ENCODE measurements at regions not wholly inside any gene's neighbourhood (a gene's known extent, or its start where the extent isn't known, plus 50 kb on each side); places are given as distances from the start of the nearest gene placed in this dataset.

- H3K4me3 ChIP-seq (ENCODE audit: low read depth, low read length): no peak overlapping the region
- DNase-seq (ENCODE audit: low read depth): no peak
- TF ChIP-seq, protein P1, sequence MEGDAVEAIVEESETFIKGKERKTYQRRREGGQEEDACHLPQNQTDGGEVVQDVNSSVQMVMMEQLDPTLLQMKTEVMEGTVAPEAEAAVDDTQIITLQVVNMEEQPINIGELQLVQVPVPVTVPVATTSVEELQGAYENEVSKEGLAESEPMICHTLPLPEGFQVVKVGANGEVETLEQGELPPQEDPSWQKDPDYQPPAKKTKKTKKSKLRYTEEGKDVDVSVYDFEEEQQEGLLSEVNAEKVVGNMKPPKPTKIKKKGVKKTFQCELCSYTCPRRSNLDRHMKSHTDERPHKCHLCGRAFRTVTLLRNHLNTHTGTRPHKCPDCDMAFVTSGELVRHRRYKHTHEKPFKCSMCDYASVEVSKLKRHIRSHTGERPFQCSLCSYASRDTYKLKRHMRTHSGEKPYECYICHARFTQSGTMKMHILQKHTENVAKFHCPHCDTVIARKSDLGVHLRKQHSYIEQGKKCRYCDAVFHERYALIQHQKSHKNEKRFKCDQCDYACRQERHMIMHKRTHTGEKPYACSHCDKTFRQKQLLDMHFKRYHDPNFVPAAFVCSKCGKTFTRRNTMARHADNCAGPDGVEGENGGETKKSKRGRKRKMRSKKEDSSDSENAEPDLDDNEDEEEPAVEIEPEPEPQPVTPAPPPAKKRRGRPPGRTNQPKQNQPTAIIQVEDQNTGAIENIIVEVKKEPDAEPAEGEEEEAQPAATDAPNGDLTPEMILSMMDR (IDR thresholded peaks at IDR 0.05; ENCODE audit: low read depth, low read length, missing control alignments): no peak
Observed at GRCh38 chr2:38174646-38175423, 98.9 kb upstream of the CYP1B1 start.

DNA sequence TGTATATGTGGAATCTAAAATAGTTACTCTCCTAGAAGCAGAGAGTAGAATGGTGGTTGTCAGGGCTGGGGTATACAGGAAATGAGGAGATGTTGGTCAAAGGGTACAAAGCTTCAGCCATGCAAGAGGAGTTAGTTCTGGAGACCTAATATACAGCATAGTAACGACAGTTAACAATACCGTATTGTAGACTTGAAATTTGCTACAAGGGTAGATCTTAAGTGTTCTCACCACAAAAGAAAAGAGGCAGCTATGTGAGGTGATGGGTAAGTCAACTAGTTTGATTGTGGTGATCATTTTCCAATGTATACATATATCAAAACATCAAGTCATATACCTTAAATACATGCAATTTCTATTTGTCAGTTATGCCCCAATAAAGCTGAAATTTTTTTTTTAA is 98.2 kb upstream of the CYP1B1 start:
- DNase-seq (ENCODE audit: low read depth): no peak
- TF ChIP-seq, protein P1 (IDR thresholded peaks at IDR 0.05; ENCODE audit: low read depth, low read length, missing control alignments): no peak
- no peak overlapping the region for H3K4me3 ChIP-seq (ENCODE audit: low read depth, low read length)

- TF ChIP-seq, protein P1 (IDR thresholded peaks at IDR 0.05; ENCODE audit: low read depth, low read length, missing control alignments): no peak
- DNase-seq (ENCODE audit: low read depth): no peak
- H3K4me3 ChIP-seq (ENCODE audit: low read depth, low read length): no peak overlapping the region
Observed at GRCh38 chr2:38173683-38174082, 97.7 kb upstream of the CYP1B1 start.

DNA sequence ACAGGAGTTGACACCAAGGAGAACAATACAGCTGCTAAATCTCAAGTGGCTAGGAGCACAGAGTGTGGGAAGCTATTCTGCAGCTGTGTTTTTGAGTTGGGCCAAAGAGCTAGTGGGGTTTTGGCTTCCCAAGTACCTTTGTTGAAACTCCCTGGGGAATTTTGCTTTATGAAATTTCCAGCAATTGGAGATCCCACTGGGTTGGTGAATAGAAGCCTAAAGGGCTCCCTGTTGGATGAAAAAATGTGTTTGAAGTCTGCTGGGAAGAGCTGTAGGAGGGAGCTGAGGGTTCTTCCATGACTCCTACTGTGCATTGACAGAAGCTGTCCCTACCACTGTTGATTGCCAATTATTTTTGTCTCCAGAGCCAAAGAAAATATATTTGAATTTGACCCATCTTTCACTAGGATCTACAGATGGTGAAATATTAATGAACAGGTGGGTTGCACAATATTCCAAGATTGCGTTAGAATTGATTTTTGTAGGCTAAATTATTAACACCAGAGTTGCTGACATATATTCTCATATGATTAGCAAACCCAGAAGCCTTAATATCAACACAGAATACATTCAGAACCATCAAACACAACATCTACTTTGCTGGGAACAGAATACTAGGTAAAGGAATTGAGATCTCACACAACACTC is 95.4 kb upstream of the CYP1B1 start:
- TF ChIP-seq, protein P1 (IDR thresholded peaks at IDR 0.05; ENCODE audit: low read depth, low read length, missing control alignments): no peak
- H3K4me3 ChIP-seq (ENCODE audit: low read depth, low read length): no peak overlapping the region
- DNase-seq (ENCODE audit: low read depth): no peak

DNA sequence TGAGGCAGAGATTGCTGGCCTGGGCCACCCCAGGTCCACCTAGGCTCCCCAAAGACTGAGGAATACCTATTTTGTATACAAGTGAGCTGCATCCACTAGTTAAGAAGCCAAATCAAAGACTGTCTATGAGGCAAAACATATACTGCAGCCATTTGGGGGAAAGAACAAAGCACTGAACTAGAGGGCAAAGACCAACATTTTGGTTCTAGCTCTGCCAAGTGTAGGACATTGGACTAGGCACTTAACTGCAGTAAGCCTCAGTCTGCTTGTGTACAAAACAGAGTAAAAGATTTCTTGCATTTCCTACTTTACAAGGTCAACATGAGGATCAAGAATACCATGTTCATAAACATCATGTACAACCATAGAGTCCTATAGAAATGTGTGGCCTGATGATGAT is 94.8 kb upstream of the CYP1B1 start:
- TF ChIP-seq, protein P1 (IDR thresholded peaks at IDR 0.05; ENCODE audit: low read depth, low read length, missing control alignments): no peak
- no peak for DNase-seq (ENCODE audit: low read depth)
- no peak overlapping the region for H3K4me3 ChIP-seq (ENCODE audit: low read depth, low read length)

GRCh38 chr2:38170067-38170466 is 94.1 kb upstream of the CYP1B1 start:
- no peak overlapping the region for H3K4me3 ChIP-seq (ENCODE audit: low read depth, low read length)
- no peak for DNase-seq (ENCODE audit: low read depth)
- TF ChIP-seq, protein P1 (IDR thresholded peaks at IDR 0.05; ENCODE audit: low read depth, low read length, missing control alignments): no peak
